ENCODE measurements at regions not wholly inside any gene's neighbourhood (a gene's known extent, or its start where the extent isn't known, plus 50 kb on each side); places are given as distances from the start of the nearest gene placed in this dataset.

GRCh38 chr5:5710471-5710870, 288.0 kb downstream of the ICE1 start:
- H3K9me3 Mint-ChIP-seq (ENCODE audit: low read depth, unreplicated experiment): no peaks in the 10 kb centered on the region
- no peaks in the 10 kb centered on the region for H3K4me1 Mint-ChIP-seq (ENCODE audit: low read depth, unreplicated experiment)
- intact Hi-C loops (cut with micrococcal nuclease; ENCODE audit: unreplicated experiment): no loop called here
- no peaks in the 10 kb centered on the region for H3K27me3 Mint-ChIP-seq (ENCODE audit: unreplicated experiment)
- no peak overlapping the region for H3K4me3 Mint-ChIP-seq (ENCODE audit: low read depth, unreplicated experiment)
- CTCF ChIA-PET: no interaction called here
- no peaks in the 10 kb centered on the region for H3K36me3 Mint-ChIP-seq (ENCODE audit: insufficient read depth, unreplicated experiment)
- no TSS peak for BruUV-seq (replicated peaks)
- H3K27ac Mint-ChIP-seq (ENCODE audit: unreplicated experiment): no peak overlapping the region
- no peak for TF ChIP-seq CTCF (IDR thresholded peaks at IDR 0.05; ENCODE audit: unreplicated experiment)
- DNase-seq: no peak

GRCh38 chr5:5708367-5708919, 286.0 kb downstream of the ICE1 start:
- Mint-ChIP-seq H3K27ac (ENCODE audit: unreplicated experiment) (no peak overlapping the region), H3K27me3 (ENCODE audit: unreplicated experiment) (no peaks in the 10 kb centered on the region), H3K4me3 (ENCODE audit: low read depth, unreplicated experiment) (no peak overlapping the region), H3K36me3 (ENCODE audit: insufficient read depth, unreplicated experiment) (no peaks in the 10 kb centered on the region), H3K9me3 (ENCODE audit: low read depth, unreplicated experiment) (no peaks in the 10 kb centered on the region), H3K4me1 (ENCODE audit: low read depth, unreplicated experiment) (no peaks in the 10 kb centered on the region)
- CTCF ChIA-PET: no interaction called here
- BruUV-seq (replicated peaks): no TSS peak
- intact Hi-C loops (cut with micrococcal nuclease; ENCODE audit: unreplicated experiment): no loop called here
- DNase-seq: no peak
- no peak for TF ChIP-seq CTCF (IDR thresholded peaks at IDR 0.05; ENCODE audit: unreplicated experiment)

GRCh38 chr5:5705010-5705409, 282.5 kb downstream of the ICE1 start:
- no peak overlapping the region for H3K4me3 Mint-ChIP-seq (ENCODE audit: low read depth, unreplicated experiment)
- BruUV-seq (replicated peaks): no TSS peak
- H3K9me3 Mint-ChIP-seq (ENCODE audit: low read depth, unreplicated experiment): peaks cover 5% of the 10 kb centered on the region
- CTCF ChIA-PET: no interaction called here
- no peaks in the 10 kb centered on the region for H3K27me3 Mint-ChIP-seq (ENCODE audit: unreplicated experiment)
- no peak for TF ChIP-seq CTCF (IDR thresholded peaks at IDR 0.05; ENCODE audit: unreplicated experiment)
- no peak overlapping the region for H3K27ac Mint-ChIP-seq (ENCODE audit: unreplicated experiment)
- intact Hi-C loops (cut with micrococcal nuclease; ENCODE audit: unreplicated experiment): no loop called here
- DNase-seq: no peak
- H3K36me3 Mint-ChIP-seq (ENCODE audit: insufficient read depth, unreplicated experiment): no peaks in the 10 kb centered on the region
- no peaks in the 10 kb centered on the region for H3K4me1 Mint-ChIP-seq (ENCODE audit: low read depth, unreplicated experiment)

- BruUV-seq (replicated peaks): no TSS peak
- no peaks in the 10 kb centered on the region for H3K4me1 Mint-ChIP-seq (ENCODE audit: low read depth, unreplicated experiment)
- CTCF ChIA-PET: interaction anchor here (0.7 kb wide), 1 partner anchor 12 kb away, joined by 3 read pairs; no protein-coding TSS in a partner anchor
- intact Hi-C loops (cut with micrococcal nuclease; ENCODE audit: unreplicated experiment): no loop called here
- no peaks in the 10 kb centered on the region for H3K27me3 Mint-ChIP-seq (ENCODE audit: unreplicated experiment)
- H3K27ac Mint-ChIP-seq (ENCODE audit: unreplicated experiment): no peak overlapping the region
- H3K4me3 Mint-ChIP-seq (ENCODE audit: low read depth, unreplicated experiment): no peak overlapping the region
- H3K36me3 Mint-ChIP-seq (ENCODE audit: insufficient read depth, unreplicated experiment): no peaks in the 10 kb centered on the region
- H3K9me3 Mint-ChIP-seq (ENCODE audit: low read depth, unreplicated experiment): peaks cover 5% of the 10 kb centered on the region
- no peak for TF ChIP-seq CTCF (IDR thresholded peaks at IDR 0.05; ENCODE audit: unreplicated experiment)
- no peak for DNase-seq
Observed at GRCh38 chr5:5704352-5704751, 281.9 kb downstream of the ICE1 start.

Measured in Calu3 (cell line).